HFFc6 (cell line): ENCODE measurements at regions not wholly inside any gene's neighbourhood (a gene's known extent, or its start where the extent isn't known, plus 50 kb on each side); places are given as distances from the start of the nearest gene placed in this dataset.
A peak's percentile ranks its signal among the peaks of the same experiment; 100 is the strongest.

ENCODE experiments used
- DNase-seq: peaks from one replicate; pipeline ENCODE4 v3.0.0-alpha.2; 2018
- H3K27ac Mint-ChIP-seq: 2 replicates; pipeline ENCODE4 v1.8.0; 2020; ENCODE audit warnings: mild to moderate bottlenecking, mixed read lengths
- H3K27me3 Mint-ChIP-seq: 2 replicates; pipeline ENCODE4 v1.8.0; 2021; ENCODE audit warnings: mild to moderate bottlenecking, moderate library complexity, mixed read lengths; ENCODE audit not compliant: insufficient read depth
- H3K36me3 Mint-ChIP-seq: 2 replicates; pipeline ENCODE4 v1.8.0; 2021; ENCODE audit warnings: low read depth, mixed read lengths
- H3K4me1 Mint-ChIP-seq: 2 replicates; pipeline ENCODE4 v1.8.0; 2020; ENCODE audit warnings: low read depth, mixed read lengths
- H3K4me3 Mint-ChIP-seq: 2 replicates; pipeline ENCODE4 v1.8.0; 2020; ENCODE audit warnings: mild to moderate bottlenecking, moderate library complexity, mixed read lengths
- H3K9me3 Mint-ChIP-seq: 2 replicates; pipeline ENCODE4 v1.8.0; 2020; ENCODE audit warnings: mild to moderate bottlenecking, mixed read lengths
- CTCF ChIP-seq: fragments of 200-600 bp; sonication (generic); IDR thresholded peaks from 2 replicates; pipeline ENCODE4 v1.5.0; 2021; ENCODE audit warnings: antibody characterized with exemption, mild to moderate bottlenecking

- Mint-ChIP-seq H3K27ac (no peak overlapping the region), H3K4me1 (no peaks in the 10 kb centered on the region), H3K27me3 (peaks cover 19% of the 10 kb centered on the region), H3K4me3 (no peak overlapping the region), H3K36me3 (no peaks in the 10 kb centered on the region), H3K9me3 (no peaks in the 10 kb centered on the region)
- no peak for DNase-seq
- TF ChIP-seq CTCF, result no peak
These were observed 178.0 kb downstream of the SH3BP4 start for GRCh38 chr2:235129850-235130249.

- no peaks in the 10 kb centered on the region for H3K36me3 Mint-ChIP-seq
These were observed 179.8 kb downstream of the SH3BP4 start for GRCh38 chr2:235131334-235132305.

GRCh38 chr2:235132651-235133050 is 180.8 kb downstream of the SH3BP4 start:
- peaks cover 13% of the 10 kb centered on the region for H3K27me3 Mint-ChIP-seq
- DNase-seq, result no peak
- no peaks in the 10 kb centered on the region for H3K9me3 Mint-ChIP-seq
- no peak overlapping the region for H3K27ac Mint-ChIP-seq
- no peak overlapping the region for H3K4me3 Mint-ChIP-seq
- H3K36me3 Mint-ChIP-seq, result no peaks in the 10 kb centered on the region
- peak; percentile 14; the same call in 1 of the 2 replicates for TF ChIP-seq CTCF
- H3K4me1 Mint-ChIP-seq, result peaks cover 6% of the 10 kb centered on the region

More at GRCh38 chr2:235131334-235132305, 179.8 kb downstream of the SH3BP4 start:
- Mint-ChIP-seq H3K4me3 (no peak overlapping the region), H3K27ac (no peak overlapping the region), H3K4me1 (peaks cover 6% of the 10 kb centered on the region), H3K27me3 (peaks cover 13% of the 10 kb centered on the region), H3K9me3 (no peaks in the 10 kb centered on the region)
- TF ChIP-seq CTCF, result no peak
- DNase-seq, result no peak

DNA sequence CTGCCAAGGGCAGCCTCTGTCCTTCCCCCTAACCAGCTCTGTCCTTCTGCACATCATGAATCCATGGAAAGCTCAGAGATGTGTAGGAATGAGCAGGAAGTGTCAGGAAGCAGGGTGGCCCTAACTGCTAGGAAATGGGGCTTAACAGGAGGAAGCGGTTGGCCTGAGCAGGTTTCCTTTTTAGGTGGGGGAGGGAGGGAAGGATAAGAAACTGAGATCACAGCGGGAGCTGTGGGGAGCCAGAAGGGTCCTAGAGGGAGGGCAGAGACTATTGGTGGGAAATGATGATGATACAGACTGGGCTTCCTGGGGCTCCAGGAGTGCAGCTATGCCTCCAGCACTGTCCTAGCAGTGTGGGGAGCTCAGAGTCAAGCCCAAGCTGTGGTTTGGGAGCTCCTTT is 182.0 kb downstream of the SH3BP4 start:
- Mint-ChIP-seq H3K36me3 (no peaks in the 10 kb centered on the region), H3K4me1 (peaks cover 6% of the 10 kb centered on the region), H3K27ac (no peak overlapping the region), H3K9me3 (no peaks in the 10 kb centered on the region), H3K27me3 (peaks cover 13% of the 10 kb centered on the region), H3K4me3 (no peak overlapping the region)
- no peak for DNase-seq
- TF ChIP-seq CTCF, result no peak

GRCh38 chr2:235134420-235134819 is 182.6 kb downstream of the SH3BP4 start:
- no peaks in the 10 kb centered on the region for H3K9me3 Mint-ChIP-seq
- H3K4me3 Mint-ChIP-seq, result no peak overlapping the region
- no peak overlapping the region for H3K27ac Mint-ChIP-seq
- H3K4me1 Mint-ChIP-seq, result peaks cover 6% of the 10 kb centered on the region
- peaks cover 13% of the 10 kb centered on the region for H3K27me3 Mint-ChIP-seq
- H3K36me3 Mint-ChIP-seq, result no peaks in the 10 kb centered on the region
- no peak for DNase-seq
- TF ChIP-seq CTCF, result no peak
